ENCODE measurements at regions not wholly inside any gene's neighbourhood (a gene's known extent, or its start where the extent isn't known, plus 50 kb on each side); places are given as distances from the start of the nearest gene placed in this dataset.
"Not testable (repeated sequence)": the region's sequence is repeated elsewhere in the genome, so short reads cannot be mapped to it uniquely, and the experiment has no call there.

GRCh38 chr6:79808921-79809320, 138.4 kb downstream of the ELOVL4 start:
- no peak for DNase-seq

- DNase-seq: not testable (repeated sequence)
Observed at GRCh38 chr6:79806661-79807060, 140.7 kb downstream of the ELOVL4 start.

GRCh38 chr6:79804732-79805131, 142.6 kb downstream of the ELOVL4 start:
- DNase-seq: no peak

GRCh38 chr6:79803917-79804316, 143.4 kb downstream of the ELOVL4 start:
- no peak for DNase-seq

- DNase-seq: no peak
Observed at GRCh38 chr6:79802657-79803300, 144.6 kb downstream of the ELOVL4 start.

GRCh38 chr6:79801362-79801761, 146.0 kb downstream of the ELOVL4 start:
- no peak for DNase-seq

GRCh38 chr6:79798841-79799240, 148.5 kb downstream of the ELOVL4 start:
- DNase-seq: no peak

GRCh38 chr6:79797912-79798311, 149.4 kb downstream of the ELOVL4 start:
- no peak for DNase-seq

- no peak for DNase-seq
Observed at GRCh38 chr6:79797163-79797764, 150.1 kb downstream of the ELOVL4 start.

- no peak for DNase-seq
Observed at GRCh38 chr6:79796197-79796596, 151.2 kb downstream of the ELOVL4 start.

GRCh38 chr6:79789896-79790295, 157.5 kb downstream of the ELOVL4 start:
- no peak for DNase-seq

- no peak for DNase-seq
Observed at GRCh38 chr6:79788756-79789155, 157.6 kb downstream of the SH3BGRL2 start.

GRCh38 chr6:79787626-79788025, 156.5 kb downstream of the SH3BGRL2 start:
- no peak for DNase-seq

- no peak for DNase-seq
Observed at GRCh38 chr6:79784395-79784753, 153.2 kb downstream of the SH3BGRL2 start.

- no peak for DNase-seq
Observed at GRCh38 chr6:79783670-79784394, 152.7 kb downstream of the SH3BGRL2 start.

GRCh38 chr6:79782792-79783580, 151.9 kb downstream of the SH3BGRL2 start:
- no peak for DNase-seq

- no peak for DNase-seq
Observed at GRCh38 chr6:79781916-79782315, 150.8 kb downstream of the SH3BGRL2 start.

GRCh38 chr6:79780881-79781280, 149.8 kb downstream of the SH3BGRL2 start:
- DNase-seq: peak in 1 of 2 experiments; percentile 2

- DNase-seq: peak in 1 of 2 experiments; percentile 23
Observed at GRCh38 chr6:79778816-79779215, 147.7 kb downstream of the SH3BGRL2 start.

- DNase-seq: peak; percentile 43 to 85
Observed at GRCh38 chr6:79777713-79778579, 146.8 kb downstream of the SH3BGRL2 start.

GRCh38 chr6:79776076-79776475, 144.9 kb downstream of the SH3BGRL2 start:
- no peak for DNase-seq

GRCh38 chr6:79775222-79775621, 144.1 kb downstream of the SH3BGRL2 start:
- DNase-seq: no peak

Measured in NCI-H446 (cell line).